Liver (tissue), 8 donors: ENCODE measurements at regions not wholly inside any gene's neighbourhood (a gene's known extent, or its start where the extent isn't known, plus 50 kb on each side); places are given as distances from the start of the nearest gene placed in this dataset.

ENCODE experiments used
- DNase-seq: peaks from one replicate; pipeline ENCODE4 v3.0.0-alpha.2; 2017; ENCODE audit warnings: low spot score
- H3K27ac ChIP-seq, 2 donors: one replicate each; pipeline ENCODE4 v1.7.0; 2013; ENCODE audit warnings: inconsistent platforms in 2 of 2, low read length in 2 of 2, control low read depth in 1 of 2, low read depth in 1 of 2, mild to moderate bottlenecking in 1 of 2
- H3K27me3 ChIP-seq, 4 donors: one replicate each; pipeline versions ENCODE4 v1.6.1 to v1.7.0; 2013; ENCODE audit warnings: low read length in 3 of 4, inconsistent platforms in 1 of 4, mild to moderate bottlenecking in 1 of 4, moderate library complexity in 1 of 4; ENCODE audit not compliant: control insufficient read depth in 4 of 4, insufficient read depth in 4 of 4
- H3K36me3 ChIP-seq, 4 donors: one replicate each; pipeline versions ENCODE4 v1.6.1 to v1.7.0; 2013; ENCODE audit warnings: low read length in 3 of 4, mild to moderate bottlenecking in 3 of 4, low read depth in 1 of 4, moderate library complexity in 1 of 4; ENCODE audit not compliant: control insufficient read depth in 4 of 4, insufficient read depth in 3 of 4
- H3K4me1 ChIP-seq, 4 donors: one replicate each; pipeline versions ENCODE4 v1.6.1 to v1.7.0; 2013; ENCODE audit warnings: low read length in 3 of 4, mild to moderate bottlenecking in 3 of 4, moderate library complexity in 1 of 4; ENCODE audit not compliant: control insufficient read depth in 4 of 4, insufficient read depth in 4 of 4
- H3K4me3 ChIP-seq, 3 donors: one replicate each; pipeline versions ENCODE4 v1.6.1 to v1.7.0; 2013; ENCODE audit warnings: low read length in 3 of 3, control low read depth in 1 of 3, low read depth in 1 of 3, mild to moderate bottlenecking in 1 of 3
- H3K9ac ChIP-seq, 2 donors: one replicate each; pipeline ENCODE4 v1.7.0; 2013; ENCODE audit warnings: low read length in 2 of 2, mild to moderate bottlenecking in 2 of 2, moderate library complexity in 2 of 2, control low read depth in 1 of 2, low read depth in 1 of 2
- H3K9me3 ChIP-seq, 4 donors: one replicate each; pipeline versions ENCODE4 v1.6.1 to v1.7.0; 2013; ENCODE audit warnings: low read length in 3 of 4; ENCODE audit not compliant: control insufficient read depth in 4 of 4
- EGR1 ChIP-seq, 2 donors: IDR thresholded peaks; 2 replicates each; pipeline ENCODE4 v1.6.1; 2016 to 2018; ENCODE audit warnings: antibody characterized with exemption in 2 of 2, low read depth in 2 of 2
- FOXA1 ChIP-seq: IDR thresholded peaks from 2 replicates; pipeline ENCODE4 v1.6.1; 2016; ENCODE audit warnings: antibody characterized with exemption
- FOXA2 ChIP-seq: IDR thresholded peaks from 2 replicates; pipeline ENCODE4 v1.6.1; 2016; ENCODE audit warnings: antibody characterized with exemption
- HNF4G ChIP-seq: IDR thresholded peaks from 2 replicates; pipeline ENCODE4 v1.6.1; 2016; ENCODE audit warnings: antibody characterized with exemption
- JUND ChIP-seq, 2 donors: IDR thresholded peaks; 2 replicates each; pipeline ENCODE4 v1.6.1; 2016; ENCODE audit warnings: antibody characterized with exemption in 2 of 2
- NR2F2 ChIP-seq: IDR thresholded peaks from 2 replicates; pipeline ENCODE4 v1.6.1; 2016; ENCODE audit warnings: antibody characterized with exemption
- RAD21 ChIP-seq, 2 donors: IDR thresholded peaks; 2 replicates each; pipeline ENCODE4 v1.6.1; 2016; ENCODE audit warnings: antibody characterized with exemption in 2 of 2, mild to moderate bottlenecking in 2 of 2
- RXRA ChIP-seq, 2 donors: IDR thresholded peaks; 2 replicates each; pipeline ENCODE4 v1.6.1; 2017 to 2018; ENCODE audit warnings: antibody characterized with exemption in 2 of 2, mild to moderate bottlenecking in 1 of 2
- SP1 ChIP-seq: IDR thresholded peaks from 2 replicates; pipeline ENCODE4 v1.6.1; 2018; ENCODE audit warnings: antibody characterized with exemption, mild to moderate bottlenecking
- TAF1 ChIP-seq: conservative IDR thresholded peaks from 2 replicates; pipeline ENCODE4 v1.6.1; 2016; ENCODE audit warnings: antibody characterized with exemption, mild to moderate bottlenecking
- YY1 ChIP-seq: IDR thresholded peaks from 2 replicates; pipeline ENCODE4 v1.6.1; 2016; ENCODE audit warnings: antibody characterized with exemption, mild to moderate bottlenecking
- WGBS: extraction: QIAGEN DNeasy Blood & Tissue Kit; methylation state at CpG from one replicate; pipeline ENCODE4 v1.1.7; 2013; 5-methylcytosine and 5-hydroxymethylcytosine counted together
- TF ChIP-seq, protein P1 (sequence below): IDR thresholded peaks from 2 replicates; pipeline ENCODE4 v1.6.1; 2016; ENCODE audit warnings: antibody characterized with exemption
- TF ChIP-seq, protein P2 (sequence below): IDR thresholded peaks from 2 replicates; pipeline ENCODE4 v1.6.1; 2016; ENCODE audit warnings: antibody characterized with exemption, mild to moderate bottlenecking
- TF ChIP-seq, protein P3 (sequence below): fragments of 150-350 bp; IDR thresholded peaks from 2 replicates; pipeline ENCODE4 v1.5.1; 2017; ENCODE audit warnings: improper control_type of control experiment, low read depth, low read length; ENCODE audit not compliant: missing input control
- TF ChIP-seq, protein P4 (sequence below): IDR thresholded peaks from 2 replicates; pipeline ENCODE4 v1.6.1; 2016; ENCODE audit warnings: antibody characterized with exemption
- donor health status: healthy.
- donor health status: healthy.
- donor health status: healthy.
- donor health status: healthy.
- donor health status: healthy.

DNA sequence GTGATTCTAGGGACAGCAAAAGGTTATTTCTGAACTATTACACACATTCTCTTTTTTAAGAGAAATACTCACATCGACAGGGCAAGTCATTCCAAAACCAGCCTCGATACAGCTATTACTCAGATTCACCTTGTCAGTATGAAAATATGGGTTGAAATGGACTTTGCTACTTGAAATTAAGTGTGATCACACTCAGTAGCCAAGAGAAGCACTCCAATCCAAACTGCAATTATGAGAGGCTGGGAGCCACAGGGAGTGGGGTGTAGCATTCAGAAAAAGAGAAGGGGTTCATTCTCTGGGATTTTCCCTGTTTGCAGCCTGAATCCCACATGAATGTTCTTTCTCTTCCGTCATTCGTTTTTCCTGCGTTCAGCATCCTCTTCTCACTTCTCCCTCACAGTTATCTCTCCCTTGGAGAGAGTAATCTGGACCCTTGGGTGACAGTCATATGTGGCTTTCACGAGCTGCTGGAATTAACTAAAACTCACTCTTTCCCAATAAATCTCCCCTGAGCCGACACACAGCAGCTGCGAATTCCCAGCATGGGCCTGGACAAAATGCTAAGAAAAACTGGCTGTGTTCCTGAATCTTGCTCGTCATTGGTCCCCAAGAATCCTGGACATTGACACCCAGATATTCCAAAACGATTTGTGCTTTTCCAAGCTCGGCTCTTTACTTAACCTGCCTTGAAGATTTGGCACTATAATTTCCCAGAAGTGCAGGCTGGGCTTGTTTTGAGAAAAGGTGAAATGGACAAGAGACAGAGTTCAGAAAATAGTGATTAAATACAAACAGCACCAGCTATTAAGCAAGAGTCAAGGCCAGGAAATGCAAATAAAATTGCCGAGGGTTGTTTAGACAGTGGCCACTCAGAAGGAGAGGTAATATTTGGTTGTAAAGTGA lies 199.5 kb upstream of the PLEKHG7 start (continued):
- TF ChIP-seq, protein P1, sequence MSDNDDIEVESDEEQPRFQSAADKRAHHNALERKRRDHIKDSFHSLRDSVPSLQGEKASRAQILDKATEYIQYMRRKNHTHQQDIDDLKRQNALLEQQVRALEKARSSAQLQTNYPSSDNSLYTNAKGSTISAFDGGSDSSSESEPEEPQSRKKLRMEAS, result peak; percentile 82

DNA sequence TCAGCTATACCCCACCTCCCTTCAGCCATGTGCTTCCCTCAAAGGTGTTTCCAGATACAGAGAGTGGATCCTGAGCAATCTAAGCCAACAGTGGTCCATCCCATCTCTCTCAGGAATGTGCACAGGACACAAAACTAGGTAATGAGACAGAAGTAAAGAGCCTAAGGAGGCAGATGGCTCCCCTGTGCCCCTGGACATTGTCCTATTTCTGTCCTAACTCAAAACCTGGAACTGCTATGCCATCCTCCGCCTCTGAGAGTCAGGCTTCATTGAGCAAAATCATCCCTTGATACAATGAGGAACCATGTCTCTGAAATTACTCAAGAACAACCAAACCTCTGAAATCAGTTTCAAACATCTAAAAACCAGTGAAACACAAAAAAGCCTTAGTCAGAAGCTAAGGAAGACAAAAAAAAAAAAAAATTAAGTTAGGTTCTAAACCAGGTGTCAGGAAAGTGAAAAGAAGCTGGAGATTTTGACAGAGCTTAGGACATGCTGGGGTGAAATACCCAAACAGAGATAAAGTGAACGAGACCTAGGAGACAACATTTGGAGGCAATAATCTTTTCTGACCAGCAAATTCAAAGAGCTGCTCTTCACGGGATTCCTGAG lies 200.3 kb upstream of the PLEKHG7 start:
- no peaks in the 10 kb centered on the region for H3K9me3 ChIP-seq
- 30% methylated on average over 3 of the region's 3 CpGs for WGBS
- H3K27me3 ChIP-seq, result no peaks in the 10 kb centered on the region
- H3K9ac ChIP-seq, result peak overlapping the region; percentile 78 to 81
- peak overlapping the region; percentile 91 to 93 for H3K27ac ChIP-seq
- DNase-seq, result no peak
- no peaks in the 10 kb centered on the region for H3K36me3 ChIP-seq
- TF ChIP-seq FOXA1, result no peak
- no peak for TF ChIP-seq EGR1 (IDR thresholded peaks at IDR 0.05; ENCODE audit: low read depth in 2 of 2)
- peak; percentile 46 for TF ChIP-seq TAF1
- TF ChIP-seq NR2F2, result no peak
- TF ChIP-seq, protein P2, sequence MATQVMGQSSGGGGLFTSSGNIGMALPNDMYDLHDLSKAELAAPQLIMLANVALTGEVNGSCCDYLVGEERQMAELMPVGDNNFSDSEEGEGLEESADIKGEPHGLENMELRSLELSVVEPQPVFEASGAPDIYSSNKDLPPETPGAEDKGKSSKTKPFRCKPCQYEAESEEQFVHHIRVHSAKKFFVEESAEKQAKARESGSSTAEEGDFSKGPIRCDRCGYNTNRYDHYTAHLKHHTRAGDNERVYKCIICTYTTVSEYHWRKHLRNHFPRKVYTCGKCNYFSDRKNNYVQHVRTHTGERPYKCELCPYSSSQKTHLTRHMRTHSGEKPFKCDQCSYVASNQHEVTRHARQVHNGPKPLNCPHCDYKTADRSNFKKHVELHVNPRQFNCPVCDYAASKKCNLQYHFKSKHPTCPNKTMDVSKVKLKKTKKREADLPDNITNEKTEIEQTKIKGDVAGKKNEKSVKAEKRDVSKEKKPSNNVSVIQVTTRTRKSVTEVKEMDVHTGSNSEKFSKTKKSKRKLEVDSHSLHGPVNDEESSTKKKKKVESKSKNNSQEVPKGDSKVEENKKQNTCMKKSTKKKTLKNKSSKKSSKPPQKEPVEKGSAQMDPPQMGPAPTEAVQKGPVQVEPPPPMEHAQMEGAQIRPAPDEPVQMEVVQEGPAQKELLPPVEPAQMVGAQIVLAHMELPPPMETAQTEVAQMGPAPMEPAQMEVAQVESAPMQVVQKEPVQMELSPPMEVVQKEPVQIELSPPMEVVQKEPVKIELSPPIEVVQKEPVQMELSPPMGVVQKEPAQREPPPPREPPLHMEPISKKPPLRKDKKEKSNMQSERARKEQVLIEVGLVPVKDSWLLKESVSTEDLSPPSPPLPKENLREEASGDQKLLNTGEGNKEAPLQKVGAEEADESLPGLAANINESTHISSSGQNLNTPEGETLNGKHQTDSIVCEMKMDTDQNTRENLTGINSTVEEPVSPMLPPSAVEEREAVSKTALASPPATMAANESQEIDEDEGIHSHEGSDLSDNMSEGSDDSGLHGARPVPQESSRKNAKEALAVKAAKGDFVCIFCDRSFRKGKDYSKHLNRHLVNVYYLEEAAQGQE, result peak; percentile 15
- peak; percentile 46 for TF ChIP-seq YY1
- no peak for TF ChIP-seq HNF4G
- no peak for TF ChIP-seq FOXA2
- TF ChIP-seq SP1, result no peak
- TF ChIP-seq, protein P1, result peak; percentile 56
- TF ChIP-seq, protein P3, sequence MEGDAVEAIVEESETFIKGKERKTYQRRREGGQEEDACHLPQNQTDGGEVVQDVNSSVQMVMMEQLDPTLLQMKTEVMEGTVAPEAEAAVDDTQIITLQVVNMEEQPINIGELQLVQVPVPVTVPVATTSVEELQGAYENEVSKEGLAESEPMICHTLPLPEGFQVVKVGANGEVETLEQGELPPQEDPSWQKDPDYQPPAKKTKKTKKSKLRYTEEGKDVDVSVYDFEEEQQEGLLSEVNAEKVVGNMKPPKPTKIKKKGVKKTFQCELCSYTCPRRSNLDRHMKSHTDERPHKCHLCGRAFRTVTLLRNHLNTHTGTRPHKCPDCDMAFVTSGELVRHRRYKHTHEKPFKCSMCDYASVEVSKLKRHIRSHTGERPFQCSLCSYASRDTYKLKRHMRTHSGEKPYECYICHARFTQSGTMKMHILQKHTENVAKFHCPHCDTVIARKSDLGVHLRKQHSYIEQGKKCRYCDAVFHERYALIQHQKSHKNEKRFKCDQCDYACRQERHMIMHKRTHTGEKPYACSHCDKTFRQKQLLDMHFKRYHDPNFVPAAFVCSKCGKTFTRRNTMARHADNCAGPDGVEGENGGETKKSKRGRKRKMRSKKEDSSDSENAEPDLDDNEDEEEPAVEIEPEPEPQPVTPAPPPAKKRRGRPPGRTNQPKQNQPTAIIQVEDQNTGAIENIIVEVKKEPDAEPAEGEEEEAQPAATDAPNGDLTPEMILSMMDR, result peak; percentile 59
- TF ChIP-seq JUND (IDR thresholded peaks at IDR 0.05), result no peak
- TF ChIP-seq, protein P4, sequence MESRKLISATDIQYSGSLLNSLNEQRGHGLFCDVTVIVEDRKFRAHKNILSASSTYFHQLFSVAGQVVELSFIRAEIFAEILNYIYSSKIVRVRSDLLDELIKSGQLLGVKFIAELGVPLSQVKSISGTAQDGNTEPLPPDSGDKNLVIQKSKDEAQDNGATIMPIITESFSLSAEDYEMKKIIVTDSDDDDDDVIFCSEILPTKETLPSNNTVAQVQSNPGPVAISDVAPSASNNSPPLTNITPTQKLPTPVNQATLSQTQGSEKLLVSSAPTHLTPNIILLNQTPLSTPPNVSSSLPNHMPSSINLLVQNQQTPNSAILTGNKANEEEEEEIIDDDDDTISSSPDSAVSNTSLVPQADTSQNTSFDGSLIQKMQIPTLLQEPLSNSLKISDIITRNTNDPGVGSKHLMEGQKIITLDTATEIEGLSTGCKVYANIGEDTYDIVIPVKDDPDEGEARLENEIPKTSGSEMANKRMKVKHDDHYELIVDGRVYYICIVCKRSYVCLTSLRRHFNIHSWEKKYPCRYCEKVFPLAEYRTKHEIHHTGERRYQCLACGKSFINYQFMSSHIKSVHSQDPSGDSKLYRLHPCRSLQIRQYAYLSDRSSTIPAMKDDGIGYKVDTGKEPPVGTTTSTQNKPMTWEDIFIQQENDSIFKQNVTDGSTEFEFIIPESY, result no peak
- peak in 1 of 2 donors; percentile 6 for TF ChIP-seq RXRA (IDR thresholded peaks at IDR 0.05)
- peak; percentile 87 to 89 for TF ChIP-seq RAD21 (IDR thresholded peaks at IDR 0.05)
- H3K4me1 ChIP-seq, result peaks cover 14 to 51% (median 25%) of the 10 kb centered on the region in 4 donors
- H3K4me3 ChIP-seq, result peak overlapping the region; percentile 47 to 82 (median 69)
